ES-I3 (cell line): ENCODE measurements at regions not wholly inside any gene's neighbourhood (a gene's known extent, or its start where the extent isn't known, plus 50 kb on each side); places are given as distances from the start of the nearest gene placed in this dataset.
"Not testable (repeated sequence)": the region's sequence is repeated elsewhere in the genome, so short reads cannot be mapped to it uniquely, and the experiment has no call there.

Experiments
- H3K36me3 ChIP-seq: 2 replicates; pipeline ENCODE4 v1.6.1; 2013; ENCODE audit warnings: mild to moderate bottlenecking, low read length, control low read depth, moderate library complexity; ENCODE audit not compliant: insufficient read depth
- H3K4me1 ChIP-seq: 2 replicates; pipeline ENCODE4 v1.6.1; 2013; ENCODE audit warnings: mild to moderate bottlenecking, control low read depth, low read length; ENCODE audit not compliant: insufficient read depth
- H3K9ac ChIP-seq: 2 replicates; pipeline ENCODE4 v1.6.1; 2013; ENCODE audit warnings: low read depth, mild to moderate bottlenecking, low read length, moderate library complexity
- H3K9me3 ChIP-seq: 2 replicates; pipeline ENCODE4 v1.6.1; 2013; ENCODE audit warnings: mild to moderate bottlenecking, low read length, moderate library complexity; ENCODE audit not compliant: control insufficient read depth, insufficient read depth

DNA sequence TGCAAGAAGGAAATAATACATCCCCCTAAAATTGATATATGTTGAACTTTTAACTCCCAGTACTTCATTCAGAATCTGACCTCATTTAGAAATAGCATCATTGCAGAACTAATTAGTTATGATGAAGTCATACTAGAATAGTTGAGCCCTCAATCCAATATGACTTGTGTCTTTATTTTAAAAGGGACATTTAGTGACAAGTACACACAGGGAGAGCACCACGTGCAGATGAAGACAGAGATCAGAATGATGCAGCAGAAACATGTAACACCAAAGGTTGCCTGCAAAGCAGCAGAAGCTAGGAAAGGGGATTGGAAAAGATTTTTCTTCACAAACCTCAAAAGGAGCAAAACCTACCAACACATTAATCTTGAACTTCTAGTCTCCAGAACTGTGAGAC lies 2602.5 kb downstream of the PCDH9 start:
- no peaks in the 10 kb centered on the region; the same call in 1 of the 2 replicates for H3K4me1 ChIP-seq
- no peaks in the 10 kb centered on the region for H3K36me3 ChIP-seq
- H3K9ac ChIP-seq: no peak overlapping the region
- H3K9me3 ChIP-seq: no peaks in the 10 kb centered on the region

DNA sequence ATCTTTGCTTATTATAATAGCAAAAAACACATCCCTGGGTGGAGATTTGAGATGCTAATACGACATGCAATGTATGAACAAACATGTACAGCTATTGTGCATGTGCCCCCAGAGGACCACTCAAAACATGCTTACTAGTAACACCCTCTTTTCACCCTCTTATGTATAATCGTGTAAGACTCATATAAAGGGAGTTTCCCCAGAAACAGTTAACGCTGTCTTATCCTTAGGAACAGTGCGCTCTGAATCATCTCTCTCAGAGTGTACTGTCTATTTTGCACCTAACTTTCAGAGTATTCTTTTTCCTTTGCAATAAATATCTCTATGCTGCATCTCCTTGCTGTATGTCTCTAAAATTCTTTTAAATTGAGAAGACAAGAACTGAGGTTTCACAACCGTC lies 2604.0 kb downstream of the PCDH9 start:
- no peak overlapping the region for H3K9ac ChIP-seq
- no peaks in the 10 kb centered on the region; the same call in 1 of the 2 replicates for H3K4me1 ChIP-seq
- no peaks in the 10 kb centered on the region for H3K9me3 ChIP-seq
- H3K36me3 ChIP-seq: no peaks in the 10 kb centered on the region

DNA sequence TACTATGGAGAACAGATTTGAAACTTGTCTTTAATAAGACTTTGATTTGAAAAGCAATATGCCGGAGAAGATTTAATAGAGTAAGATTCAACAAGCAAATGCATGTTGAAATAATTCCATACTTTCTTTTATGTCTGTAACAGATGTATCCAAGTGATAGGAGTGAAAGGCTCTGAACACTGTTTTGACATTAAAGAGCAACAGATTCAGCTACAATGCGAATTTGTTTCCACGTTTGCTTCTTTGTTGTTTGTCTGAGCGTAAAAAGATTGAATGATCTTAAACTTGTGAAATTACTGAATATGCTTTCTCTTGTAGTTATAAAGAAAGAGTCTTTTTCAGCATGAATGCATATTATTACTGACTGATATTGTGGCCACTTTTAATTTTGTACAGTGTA lies 2612.9 kb downstream of the PCDH9 start:
- no peaks in the 10 kb centered on the region for H3K9me3 ChIP-seq
- no peaks in the 10 kb centered on the region for H3K36me3 ChIP-seq
- no peaks in the 10 kb centered on the region for H3K4me1 ChIP-seq
- no peak overlapping the region for H3K9ac ChIP-seq

DNA sequence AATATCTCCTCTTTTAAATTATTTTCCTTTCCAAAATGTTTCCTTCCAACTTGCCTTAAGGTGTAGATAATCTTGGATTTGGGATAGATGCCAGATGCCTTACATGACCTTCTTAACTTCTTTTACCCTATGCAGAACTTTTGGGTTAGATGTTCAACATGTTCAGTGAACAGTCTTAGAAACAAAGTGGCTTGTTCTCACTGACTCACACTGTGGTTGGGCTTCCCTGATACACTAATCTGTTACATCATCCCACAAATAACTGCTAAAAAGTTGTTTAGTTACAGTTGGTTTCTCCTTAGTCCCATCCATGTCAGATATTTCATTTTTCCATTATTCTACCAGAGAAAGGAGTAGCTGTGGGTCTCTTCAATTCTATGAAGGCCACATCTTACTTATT lies 2638.2 kb downstream of the PCDH9 start:
- no peak overlapping the region for H3K9ac ChIP-seq
- H3K4me1 ChIP-seq: no peaks in the 10 kb centered on the region
- H3K36me3 ChIP-seq: no peaks in the 10 kb centered on the region
- H3K9me3 ChIP-seq: no peaks in the 10 kb centered on the region

DNA sequence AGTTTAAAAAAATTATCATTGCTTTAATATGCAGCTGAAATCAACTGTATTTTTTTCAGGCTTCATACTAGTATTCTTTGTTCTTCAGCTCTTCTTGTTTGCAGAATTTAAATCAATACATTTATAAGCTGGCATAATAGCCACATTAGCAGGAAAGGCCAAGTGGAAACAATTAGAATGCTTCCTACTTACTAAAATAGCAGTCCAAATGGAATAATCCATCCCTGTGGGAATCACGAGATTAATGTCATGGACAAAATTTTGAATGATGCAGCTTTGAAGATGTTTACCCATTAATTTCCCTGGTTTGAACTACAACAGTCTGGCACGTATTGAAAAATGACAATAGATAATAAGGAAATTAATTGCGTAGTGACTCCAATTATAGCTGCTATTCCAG lies 2650.8 kb downstream of the PCDH9 start:
- no peaks in the 10 kb centered on the region for H3K4me1 ChIP-seq

GRCh38 chr13:64568748-64569147 lies 2661.4 kb downstream of the PCDH9 start:
- no peaks in the 10 kb centered on the region for H3K4me1 ChIP-seq
- 0 out of 2 replicates have a peak, but pooled peaks cover 7% of the 10 kb centered on the region for H3K9me3 ChIP-seq
- H3K36me3 ChIP-seq: no peaks in the 10 kb centered on the region
- no peak overlapping the region for H3K9ac ChIP-seq

More for the DNA sequence above, 2650.8 kb downstream of the PCDH9 start:
- Histone ChIP-seq H3K9me3 (no peaks in the 10 kb centered on the region), H3K9ac (no peak overlapping the region), H3K36me3 (no peaks in the 10 kb centered on the region)

GRCh38 chr13:64558031-64558430 lies 2672.1 kb downstream of the PCDH9 start:
- H3K36me3 ChIP-seq, H3K9ac ChIP-seq, H3K4me1 ChIP-seq, H3K9me3 ChIP-seq: not testable (repeated sequence)

DNA sequence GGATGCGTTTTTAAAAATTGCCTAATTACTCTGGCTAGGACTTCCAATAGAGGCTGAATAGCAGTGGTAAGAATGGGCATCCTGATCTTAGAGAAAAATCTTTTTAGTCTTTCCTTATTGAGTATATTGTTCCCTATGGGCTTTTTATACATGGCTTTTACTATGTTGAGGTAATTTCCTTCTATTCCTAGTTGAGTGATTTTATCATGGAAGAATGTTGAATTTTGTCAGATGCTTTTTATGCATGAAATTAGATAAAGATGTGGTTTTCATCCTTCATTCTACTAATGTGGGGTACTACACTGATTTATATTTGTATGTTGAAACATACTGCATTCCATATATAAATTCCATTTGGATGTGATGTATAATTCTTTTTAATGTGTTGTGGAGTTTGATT lies 2673.8 kb downstream of the PCDH9 start:
- Histone ChIP-seq H3K36me3 (no peaks in the 10 kb centered on the region), H3K9ac (no peak overlapping the region), H3K9me3 (no peaks in the 10 kb centered on the region), H3K4me1 (no peaks in the 10 kb centered on the region)

DNA sequence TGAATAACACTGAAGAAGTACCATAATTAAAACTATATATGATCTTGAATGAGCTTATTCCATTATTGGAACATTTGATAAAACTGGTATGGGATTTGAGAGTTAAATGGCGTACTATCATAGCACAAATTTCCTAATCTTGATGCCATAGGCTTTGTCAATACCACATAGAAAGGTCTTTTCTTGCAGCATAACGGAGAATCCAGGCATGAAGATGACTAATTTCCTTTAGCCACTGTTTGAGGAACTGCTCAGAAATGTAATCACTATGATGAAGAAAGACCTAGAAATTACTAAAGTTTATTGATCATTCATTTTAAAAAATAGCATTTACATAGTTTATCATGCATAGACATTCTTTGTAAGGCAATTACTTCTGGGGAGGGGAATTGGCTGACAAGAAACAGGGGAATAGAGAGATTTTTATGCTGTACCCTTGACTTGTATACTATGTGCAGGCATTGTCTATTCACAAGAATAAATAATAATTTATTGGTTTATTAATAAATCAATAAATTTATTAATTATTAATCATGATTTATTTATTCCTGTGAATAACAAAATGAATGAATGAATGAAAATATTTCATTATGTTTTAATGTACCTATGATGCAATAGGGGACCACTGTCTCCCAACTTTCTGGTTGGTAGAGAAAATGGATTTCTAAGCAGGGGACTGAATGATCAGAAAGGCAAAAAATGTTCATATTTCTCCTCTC lies 2676.6 kb downstream of the PCDH9 start:
- no peak overlapping the region for H3K9ac ChIP-seq
- no peaks in the 10 kb centered on the region for H3K36me3 ChIP-seq
- H3K9me3 ChIP-seq: peaks cover 8% of the 10 kb centered on the region
- no peaks in the 10 kb centered on the region for H3K4me1 ChIP-seq

- Histone ChIP-seq H3K4me1 (no peaks in the 10 kb centered on the region), H3K9me3 (peaks cover 8% of the 10 kb centered on the region), H3K9ac (no peak overlapping the region), H3K36me3 (no peaks in the 10 kb centered on the region)
Measured at GRCh38 chr13:64551755-64552154, 2678.4 kb downstream of the PCDH9 start.

DNA sequence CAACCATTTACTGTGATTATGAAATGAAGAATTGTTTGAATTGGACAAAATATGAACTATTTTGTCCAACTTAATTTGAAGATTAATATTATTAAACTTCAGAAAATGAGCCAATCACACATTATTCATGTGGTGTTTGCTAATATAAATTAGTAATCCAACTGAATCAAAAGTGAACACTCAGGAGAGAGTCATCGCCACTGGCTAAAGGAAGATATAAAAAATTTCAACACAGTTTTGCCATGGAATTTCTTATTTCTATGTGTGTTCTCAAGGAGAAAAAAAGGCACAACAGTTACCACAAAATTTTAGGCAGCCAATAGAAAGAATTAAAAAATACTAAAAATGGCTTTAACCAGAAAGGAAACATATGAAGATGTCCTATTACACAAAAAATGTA lies 2683.8 kb downstream of the PCDH9 start:
- Histone ChIP-seq H3K9me3 (peaks cover 8% of the 10 kb centered on the region), H3K36me3 (no peaks in the 10 kb centered on the region), H3K9ac (no peak overlapping the region), H3K4me1 (no peaks in the 10 kb centered on the region)

GRCh38 chr13:64540976-64541375 lies 2689.2 kb downstream of the PCDH9 start:
- Histone ChIP-seq H3K9ac (no peak overlapping the region), H3K9me3 (no peaks in the 10 kb centered on the region), H3K4me1 (no peaks in the 10 kb centered on the region), H3K36me3 (no peaks in the 10 kb centered on the region)

DNA sequence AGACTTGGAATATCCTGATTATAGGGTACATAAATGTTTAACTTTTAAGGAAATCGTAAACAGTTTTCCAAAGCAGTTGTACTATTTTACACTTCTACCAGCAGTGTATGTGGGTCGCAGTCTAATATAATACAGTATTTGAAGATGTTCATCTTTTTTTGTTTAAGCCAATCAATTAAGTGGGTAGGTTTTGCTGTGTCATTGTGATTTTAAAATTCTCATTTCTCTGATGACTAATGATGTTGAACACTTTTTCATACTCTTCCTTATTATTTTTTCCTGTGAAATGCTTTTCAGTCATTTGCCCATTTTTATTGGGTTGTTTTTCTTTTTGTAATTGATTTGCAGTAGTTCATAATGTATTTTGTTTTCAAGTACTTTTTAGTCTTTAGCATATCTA lies 2689.7 kb downstream of the PCDH9 start:
- no peaks in the 10 kb centered on the region for H3K9me3 ChIP-seq
- no peaks in the 10 kb centered on the region for H3K36me3 ChIP-seq
- H3K4me1 ChIP-seq: no peaks in the 10 kb centered on the region
- H3K9ac ChIP-seq: no peak overlapping the region

GRCh38 chr13:64538711-64539110 lies 2691.4 kb downstream of the PCDH9 start:
- Histone ChIP-seq H3K9me3 (no peaks in the 10 kb centered on the region), H3K9ac (no peak overlapping the region), H3K4me1 (peaks cover 9% of the 10 kb centered on the region; the same call in 1 of the 2 replicates), H3K36me3 (no peaks in the 10 kb centered on the region)

GRCh38 chr13:64534302-64534701 lies 2695.8 kb downstream of the PCDH9 start:
- Histone ChIP-seq H3K9ac (no peak overlapping the region), H3K36me3 (no peaks in the 10 kb centered on the region), H3K9me3 (no peaks in the 10 kb centered on the region; the same call in 1 of the 2 replicates)

More at GRCh38 chr13:64534302-64534701, 2695.8 kb downstream of the PCDH9 start:
- peaks cover 9% of the 10 kb centered on the region; the same call in 1 of the 2 replicates for H3K4me1 ChIP-seq
